PC-9 (cell line): ENCODE measurements at regions not wholly inside any gene's neighbourhood (a gene's known extent, or its start where the extent isn't known, plus 50 kb on each side); places are given as distances from the start of the nearest gene placed in this dataset.

Experiments
- BruUV-seq: library from RNA; stranded (reverse); fragments of 400-500 nt; replicated peaks from 2 replicates; lab custom pipeline; 2021; lab: Mats Ljungman, UMichigan
- CTCF ChIA-PET: fragments of 300-600 bp; sonication (Branson Sonifier 250); formaldehyde crosslinking; loops from one replicate; lab custom pipeline; 2022; ENCODE audit warnings: antibody characterized with exemption; lab: Charles Lee
- POLR2A ChIA-PET: fragments of 300-600 bp; sonication (Branson Sonifier 250); formaldehyde crosslinking; loops from one replicate; lab custom pipeline; 2022; ENCODE audit warnings: antibody characterized with exemption; ENCODE audit not compliant: unreplicated experiment; lab: Charles Lee
- DNase-seq, 2 experiments: peaks; one replicate each; pipeline versions ENCODE4 v3.0.0 to v3.0.0-alpha.2; 2015 to 2022; ENCODE audit warnings: mixed read lengths in 1 of 2
- H2AFZ ChIP-seq: fragments of 200-600 bp; sonication (generic); 2 replicates; pipeline ENCODE4 v1.8.1; 2017; ENCODE audit warnings: antibody characterized with exemption
- H3F3A ChIP-seq: fragments of 200-600 bp; sonication (generic); 2 replicates; pipeline ENCODE4 v1.8.1; 2017; ENCODE audit warnings: antibody characterized with exemption, mild to moderate bottlenecking, low read depth; ENCODE audit not compliant: insufficient read depth
- H3K27ac ChIP-seq: fragments of 200-600 bp; sonication (generic); 2 replicates; pipeline ENCODE4 v1.6.1; 2016; ENCODE audit warnings: mixed run types
- H3K27me3 ChIP-seq: fragments of 200-600 bp; sonication (generic); 2 replicates; pipeline ENCODE4 v1.6.1; 2016; ENCODE audit warnings: low read depth, mixed run types; ENCODE audit not compliant: insufficient read depth
- H3K36me3 ChIP-seq: fragments of 200-600 bp; sonication (generic); 2 replicates; pipeline ENCODE4 v1.6.1; 2016; ENCODE audit warnings: low read depth, mixed run types
- H3K4me1 ChIP-seq: fragments of 200-600 bp; sonication (generic); replicated peaks from 2 replicates; pipeline ENCODE4 v1.6.1; 2016; ENCODE audit warnings: mixed run types; ENCODE audit not compliant: insufficient read depth
- H3K4me2 ChIP-seq: fragments of 200-600 bp; sonication (generic); 2 replicates; pipeline ENCODE4 v1.6.1; 2017; ENCODE audit warnings: mixed run types
- H3K4me3 ChIP-seq: fragments of 200-600 bp; sonication (generic); 2 replicates; pipeline ENCODE4 v1.6.1; 2016; ENCODE audit warnings: mixed run types
- H3K79me2 ChIP-seq: fragments of 200-600 bp; sonication (generic); 2 replicates; pipeline ENCODE4 v1.6.1; 2017; ENCODE audit warnings: low read depth, mixed run types
- H3K9me2 ChIP-seq: fragments of 200-600 bp; sonication (generic); 2 replicates; pipeline ENCODE4 v1.8.1; 2017; ENCODE audit warnings: mild to moderate bottlenecking; ENCODE audit not compliant: insufficient read depth
- H3K9me3 ChIP-seq: fragments of 200-600 bp; sonication (generic); 2 replicates; pipeline ENCODE4 v1.8.1; 2016; ENCODE audit warnings: low read depth; ENCODE audit not compliant: insufficient read depth
- H4K20me1 ChIP-seq: fragments of 200-600 bp; sonication (generic); 2 replicates; pipeline ENCODE4 v1.8.1; 2017; ENCODE audit not compliant: insufficient read depth
- CTCF ChIP-seq: fragments of 200-600 bp; sonication (generic); conservative IDR thresholded peaks from 2 replicates; pipeline ENCODE4 v1.6.1; 2017; ENCODE audit warnings: mixed run types, antibody characterized with exemption, mild to moderate bottlenecking, moderate library complexity
- EZH2 ChIP-seq: fragments of 200-600 bp; sonication (generic); IDR thresholded peaks from 2 replicates; pipeline ENCODE4 v1.8.0; 2017; ENCODE audit warnings: antibody characterized with exemption, low read depth
- intact Hi-C: fragments of 100-400 bp; cut with micrococcal nuclease; formaldehyde crosslinking; loops from one replicate; pipeline ENCODE4 v1.10.0; 2022; ENCODE audit not compliant: unreplicated experiment

GRCh38 chr13:74661851-74662250, 527.6 kb upstream of the KLF12 start:
- no peaks in the 10 kb centered on the region for H3K27me3 ChIP-seq
- POLR2A ChIA-PET: no interaction called here
- BruUV-seq: no TSS peak
- no peak overlapping the region for H3K4me3 ChIP-seq
- intact Hi-C loops: no loop called here
- H3K9me3 ChIP-seq: no peaks in the 10 kb centered on the region
- H2AFZ ChIP-seq: no peak overlapping the region
- no peaks in the 10 kb centered on the region for H3K36me3 ChIP-seq
- no peak overlapping the region for H3K27ac ChIP-seq
- no peaks in the 10 kb centered on the region for H3K4me1 ChIP-seq
- CTCF ChIA-PET: no interaction called here
- H3F3A ChIP-seq: no peaks in the 10 kb centered on the region
- no peaks in the 10 kb centered on the region for H3K79me2 ChIP-seq
- TF ChIP-seq CTCF (no peak), EZH2 (no peak)
- H4K20me1 ChIP-seq: no peaks in the 10 kb centered on the region
- H3K4me2 ChIP-seq: no peak overlapping the region
- H3K9me2 ChIP-seq: no peaks in the 10 kb centered on the region
- no peak for DNase-seq

GRCh38 chr13:74657765-74658164, 523.6 kb upstream of the KLF12 start:
- Histone ChIP-seq H4K20me1 (no peaks in the 10 kb centered on the region), H3K4me3 (no peak overlapping the region), H3K4me2 (no peak overlapping the region), H3F3A (no peaks in the 10 kb centered on the region), H2AFZ (no peak overlapping the region), H3K9me3 (no peaks in the 10 kb centered on the region), H3K79me2 (no peaks in the 10 kb centered on the region), H3K4me1 (no peaks in the 10 kb centered on the region), H3K9me2 (no peaks in the 10 kb centered on the region), H3K36me3 (no peaks in the 10 kb centered on the region), H3K27ac (no peak overlapping the region), H3K27me3 (no peaks in the 10 kb centered on the region)
- CTCF ChIA-PET: no interaction called here
- no TSS peak for BruUV-seq
- TF ChIP-seq EZH2: no peak
- TF ChIP-seq CTCF: no peak
- intact Hi-C loops: no loop called here
- DNase-seq: no peak
- POLR2A ChIA-PET: no interaction called here

GRCh38 chr13:74651121-74651520, 516.9 kb upstream of the KLF12 start:
- no peaks in the 10 kb centered on the region for H3K9me3 ChIP-seq
- no peaks in the 10 kb centered on the region for H3K9me2 ChIP-seq
- intact Hi-C loops: no loop called here
- H3K4me3 ChIP-seq: no peak overlapping the region
- no peak overlapping the region for H2AFZ ChIP-seq
- H3K79me2 ChIP-seq: no peaks in the 10 kb centered on the region
- no peaks in the 10 kb centered on the region for H3K36me3 ChIP-seq
- no peaks in the 10 kb centered on the region for H4K20me1 ChIP-seq
- H3K27ac ChIP-seq: no peak overlapping the region
- no peak overlapping the region for H3K4me2 ChIP-seq
- H3K4me1 ChIP-seq: no peaks in the 10 kb centered on the region
- POLR2A ChIA-PET: no interaction called here
- no peaks in the 10 kb centered on the region for H3F3A ChIP-seq
- no peak for TF ChIP-seq CTCF
- TF ChIP-seq EZH2: no peak
- no TSS peak for BruUV-seq
- CTCF ChIA-PET: no interaction called here
- no peaks in the 10 kb centered on the region for H3K27me3 ChIP-seq
- no peak for DNase-seq
